PC-9 (cell line): ENCODE measurements at regions not wholly inside any gene's neighbourhood (a gene's known extent, or its start where the extent isn't known, plus 50 kb on each side); places are given as distances from the start of the nearest gene placed in this dataset.

Experiments used
- EZH2 ChIP-seq: fragments of 200-600 bp; sonication (generic); IDR thresholded peaks from 2 replicates; pipeline ENCODE4 v1.8.0; 2017; ENCODE audit warnings: antibody characterized with exemption, low read depth
- TF ChIP-seq, protein P1 (sequence below): fragments of 200-600 bp; sonication (generic); conservative IDR thresholded peaks from 2 replicates; pipeline ENCODE4 v1.6.1; 2017; ENCODE audit warnings: mixed run types, antibody characterized with exemption, mild to moderate bottlenecking, moderate library complexity

DNA sequence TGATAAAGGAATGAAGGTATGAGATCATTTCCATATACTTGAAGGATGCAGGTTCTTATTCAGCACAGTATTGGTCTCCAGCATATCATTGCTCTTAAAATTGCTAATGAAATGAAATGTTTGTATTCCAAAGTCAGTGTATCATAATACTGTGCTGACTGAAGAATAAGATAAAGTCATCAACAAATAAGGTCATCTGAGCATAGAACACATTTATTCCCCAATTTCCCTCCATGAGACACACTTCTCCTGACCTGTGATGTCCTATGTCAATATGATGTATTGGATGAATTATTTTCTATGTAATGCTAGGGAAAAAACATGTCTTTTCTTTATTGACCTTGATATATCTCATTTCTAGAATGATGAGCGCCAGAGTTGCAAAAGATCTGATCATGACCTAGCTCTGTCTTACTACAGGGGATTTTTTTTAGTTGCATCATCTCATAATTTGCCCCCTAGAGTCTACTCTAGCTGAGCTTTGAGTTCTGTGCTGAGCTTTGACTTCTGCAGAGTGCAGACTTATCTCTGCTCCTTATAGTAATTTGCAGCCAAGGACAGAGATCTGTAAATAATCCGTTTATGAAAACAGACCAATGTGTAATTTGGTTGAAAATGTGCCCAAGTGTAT is 859.8 kb downstream of the TRIB2 start:
- TF ChIP-seq, protein P1, sequence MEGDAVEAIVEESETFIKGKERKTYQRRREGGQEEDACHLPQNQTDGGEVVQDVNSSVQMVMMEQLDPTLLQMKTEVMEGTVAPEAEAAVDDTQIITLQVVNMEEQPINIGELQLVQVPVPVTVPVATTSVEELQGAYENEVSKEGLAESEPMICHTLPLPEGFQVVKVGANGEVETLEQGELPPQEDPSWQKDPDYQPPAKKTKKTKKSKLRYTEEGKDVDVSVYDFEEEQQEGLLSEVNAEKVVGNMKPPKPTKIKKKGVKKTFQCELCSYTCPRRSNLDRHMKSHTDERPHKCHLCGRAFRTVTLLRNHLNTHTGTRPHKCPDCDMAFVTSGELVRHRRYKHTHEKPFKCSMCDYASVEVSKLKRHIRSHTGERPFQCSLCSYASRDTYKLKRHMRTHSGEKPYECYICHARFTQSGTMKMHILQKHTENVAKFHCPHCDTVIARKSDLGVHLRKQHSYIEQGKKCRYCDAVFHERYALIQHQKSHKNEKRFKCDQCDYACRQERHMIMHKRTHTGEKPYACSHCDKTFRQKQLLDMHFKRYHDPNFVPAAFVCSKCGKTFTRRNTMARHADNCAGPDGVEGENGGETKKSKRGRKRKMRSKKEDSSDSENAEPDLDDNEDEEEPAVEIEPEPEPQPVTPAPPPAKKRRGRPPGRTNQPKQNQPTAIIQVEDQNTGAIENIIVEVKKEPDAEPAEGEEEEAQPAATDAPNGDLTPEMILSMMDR: no peak
- TF ChIP-seq EZH2: no peak
